ENCODE measurements at regions not wholly inside any gene's neighbourhood (a gene's known extent, or its start where the extent isn't known, plus 50 kb on each side); places are given as distances from the start of the nearest gene placed in this dataset.

- H3K27ac ChIP-seq, result no peak overlapping the region
- TF ChIP-seq NFE2L2 (conservative IDR thresholded peaks at IDR 0.05; ENCODE audit: low read length), result no peak
- TF ChIP-seq, protein P1, sequence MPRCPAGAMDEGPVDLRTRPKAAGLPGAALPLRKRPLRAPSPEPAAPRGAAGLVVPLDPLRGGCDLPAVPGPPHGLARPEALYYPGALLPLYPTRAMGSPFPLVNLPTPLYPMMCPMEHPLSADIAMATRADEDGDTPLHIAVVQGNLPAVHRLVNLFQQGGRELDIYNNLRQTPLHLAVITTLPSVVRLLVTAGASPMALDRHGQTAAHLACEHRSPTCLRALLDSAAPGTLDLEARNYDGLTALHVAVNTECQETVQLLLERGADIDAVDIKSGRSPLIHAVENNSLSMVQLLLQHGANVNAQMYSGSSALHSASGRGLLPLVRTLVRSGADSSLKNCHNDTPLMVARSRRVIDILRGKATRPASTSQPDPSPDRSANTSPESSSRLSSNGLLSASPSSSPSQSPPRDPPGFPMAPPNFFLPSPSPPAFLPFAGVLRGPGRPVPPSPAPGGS (IDR thresholded peaks at IDR 0.05), result no peak
- POLR2A ChIA-PET, result no interaction called here
- CTCF ChIA-PET, result interaction anchor here (1.2 to 1.5 kb wide), 2 partner anchors 13 to 338 kb away, joined by 3 read pairs; no protein-coding TSS in a partner anchor
- ATAC-seq (no peak), FAIRE-seq (no peak), DNase-seq (ENCODE audit: low read depth in 1 of 2, low spot score in 1 of 2) (no peak)
- H3K4me3 ChIP-seq, result no peak overlapping the region
- peaks cover 8% of the 10 kb centered on the region; the same call in 1 of the 3 replicates for H3K9me3 ChIP-seq
- no peaks in the 10 kb centered on the region for H3K4me1 ChIP-seq
- H3K4me2 ChIP-seq, result no peak overlapping the region
Observed at GRCh38 chr3:22901684-22902083, 301.4 kb upstream of the UBE2E2 start.

DNA sequence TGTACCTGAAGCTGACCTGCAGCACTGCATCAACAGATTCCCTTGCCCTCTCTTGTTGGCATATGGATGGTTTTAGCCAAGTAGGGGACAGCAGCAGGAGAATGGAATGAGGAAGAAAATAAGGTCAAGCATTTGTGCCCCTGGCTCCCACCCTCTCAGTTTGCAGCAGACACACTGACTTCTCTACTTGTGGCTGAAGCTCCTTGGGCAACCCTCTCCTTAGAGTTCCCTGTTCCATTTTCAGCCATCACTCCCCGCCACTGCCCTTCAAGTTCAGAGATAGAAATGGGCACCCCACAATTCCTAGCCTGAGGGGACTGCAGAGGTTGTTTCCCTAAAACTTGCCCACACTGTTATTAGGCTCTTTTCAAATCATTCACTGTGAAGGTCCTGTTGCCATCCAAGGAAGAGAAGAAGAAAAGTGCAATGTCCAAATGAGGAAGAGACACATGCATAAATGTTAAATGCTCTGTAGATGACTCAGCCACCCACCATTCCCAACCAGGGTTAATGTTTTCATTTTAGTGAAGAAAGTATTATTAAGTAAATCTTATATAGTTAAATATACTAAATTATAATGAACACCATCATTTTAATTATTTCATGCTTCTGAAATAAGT, 295.9 kb upstream of the UBE2E2 start:
- Histone ChIP-seq H3K4me2 (no peak overlapping the region), H3K27ac (no peak overlapping the region), H3K4me1 (no peaks in the 10 kb centered on the region), H3K9me3 (no peaks in the 10 kb centered on the region), H3K4me3 (no peak overlapping the region)
- ATAC-seq, result no peak
- no peak for DNase-seq (ENCODE audit: low read depth in 1 of 2, low spot score in 1 of 2)
- FAIRE-seq, result no peak
- WGBS (ENCODE audit: missing lambda C conversion rate), result 7% methylated on average over 1 of the region's 1 CpG
- no peak for TF ChIP-seq RARB (CRISPR knock-in tag; IDR thresholded peaks at IDR 0.05)
- no peak for TF ChIP-seq TFCP2L1 (CRISPR knock-in tag; IDR thresholded peaks at IDR 0.05)
- TF ChIP-seq EP300 (IDR thresholded peaks at IDR 0.05), result no peak
- no peak for TF ChIP-seq HDAC2 (IDR thresholded peaks at IDR 0.05)
- no peak for TF ChIP-seq SMC3 (IDR thresholded peaks at IDR 0.05)
- no peak for TF ChIP-seq HEYL (CRISPR knock-in tag; IDR thresholded peaks at IDR 0.05)
- TF ChIP-seq BHLHE40 (IDR thresholded peaks at IDR 0.05; ENCODE audit: low read depth, low read length), result no peak
- TF ChIP-seq POLR2A (IDR thresholded peaks at IDR 0.05; ENCODE audit: low read length), result no peak
- TF ChIP-seq, protein P1 (IDR thresholded peaks at IDR 0.05), result no peak
- no peak for TF ChIP-seq FOSL2 (IDR thresholded peaks at IDR 0.05)
- no peak for TF ChIP-seq FOSL2 (CRISPR knock-in tag; IDR thresholded peaks at IDR 0.05)
- no peak for TF ChIP-seq KDM5A (IDR thresholded peaks at IDR 0.05)
- TF ChIP-seq GATA3 (IDR thresholded peaks at IDR 0.05; ENCODE audit: borderline replicate concordance), result no peak
- TF ChIP-seq MYC (IDR thresholded peaks at IDR 0.05; ENCODE audit: borderline replicate concordance, low read length), result no peak
- no peak for TF ChIP-seq HOXB13 (CRISPR knock-in tag; IDR thresholded peaks at IDR 0.05; ENCODE audit: low read depth)
- TF ChIP-seq E2F6 (IDR thresholded peaks at IDR 0.05; ENCODE audit: borderline replicate concordance, low read depth), result no peak
- no peak for TF ChIP-seq PHF8 (IDR thresholded peaks at IDR 0.05; ENCODE audit: borderline replicate concordance, low read depth)
- no peak for TF ChIP-seq RCOR1 (IDR thresholded peaks at IDR 0.05; ENCODE audit: low read depth, low read length)
- TF ChIP-seq ZFP36 (IDR thresholded peaks at IDR 0.05; ENCODE audit: borderline replicate concordance, partially characterized antibody), result no peak
- no peak for TF ChIP-seq NFE2L2 (conservative IDR thresholded peaks at IDR 0.05; ENCODE audit: low read length)
- no peak for TF ChIP-seq HOXA7 (CRISPR knock-in tag; IDR thresholded peaks at IDR 0.05)
- CTCF ChIA-PET, result no interaction called here
- POLR2A ChIA-PET, result no interaction called here

DNA sequence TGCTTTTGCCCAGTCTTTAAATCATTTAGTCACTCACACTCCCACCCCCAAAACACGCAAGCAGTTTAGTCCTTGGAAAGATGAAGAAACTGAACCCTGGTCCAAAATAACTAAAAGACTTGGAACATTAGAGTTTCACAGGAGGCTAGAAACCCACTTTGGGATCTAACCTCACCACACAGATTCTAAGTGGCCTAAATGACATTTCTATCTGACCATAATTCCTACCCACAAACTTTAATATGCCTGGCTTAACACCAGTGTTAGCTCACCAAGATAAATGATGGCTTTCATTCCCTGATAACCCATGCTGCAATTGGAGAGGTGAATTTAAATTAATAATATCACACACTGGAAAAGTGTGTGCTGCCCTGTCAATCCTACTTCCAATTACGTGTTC, 295.3 kb upstream of the UBE2E2 start:
- ATAC-seq, result no peak

More for the DNA sequence above, 295.3 kb upstream of the UBE2E2 start:
- no peak for TF ChIP-seq ATOH8 (CRISPR knock-in tag; IDR thresholded peaks at IDR 0.05; ENCODE audit: low read depth)
- no peak for TF ChIP-seq POLR2AphosphoS2 (conservative IDR thresholded peaks at IDR 0.05; ENCODE audit: low read length)
- no peak for TF ChIP-seq JUNB (IDR thresholded peaks at IDR 0.05)
- no peak for TF ChIP-seq FOSL2 (IDR thresholded peaks at IDR 0.05)
- no peak for TF ChIP-seq FOSL2 (CRISPR knock-in tag; IDR thresholded peaks at IDR 0.05)
- TF ChIP-seq, protein P2, sequence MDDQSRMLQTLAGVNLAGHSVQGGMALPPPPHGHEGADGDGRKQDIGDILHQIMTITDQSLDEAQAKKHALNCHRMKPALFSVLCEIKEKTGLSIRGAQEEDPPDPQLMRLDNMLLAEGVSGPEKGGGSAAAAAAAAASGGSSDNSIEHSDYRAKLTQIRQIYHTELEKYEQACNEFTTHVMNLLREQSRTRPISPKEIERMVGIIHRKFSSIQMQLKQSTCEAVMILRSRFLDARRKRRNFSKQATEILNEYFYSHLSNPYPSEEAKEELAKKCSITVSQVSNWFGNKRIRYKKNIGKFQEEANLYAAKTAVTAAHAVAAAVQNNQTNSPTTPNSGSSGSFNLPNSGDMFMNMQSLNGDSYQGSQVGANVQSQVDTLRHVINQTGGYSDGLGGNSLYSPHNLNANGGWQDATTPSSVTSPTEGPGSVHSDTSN (IDR thresholded peaks at IDR 0.05), result no peak
- no peak for TF ChIP-seq KDM5A (IDR thresholded peaks at IDR 0.05)
- TF ChIP-seq RCOR1 (IDR thresholded peaks at IDR 0.05; ENCODE audit: low read depth, low read length), result no peak
- no peak for TF ChIP-seq CBX8 (IDR thresholded peaks at IDR 0.05)
- no peak for TF ChIP-seq CTCF (IDR thresholded peaks at IDR 0.05)
- TF ChIP-seq HEYL (CRISPR knock-in tag; IDR thresholded peaks at IDR 0.05), result no peak
- FAIRE-seq (no peak), DNase-seq (ENCODE audit: low read depth in 1 of 2, low spot score in 1 of 2) (no peak)
- Histone ChIP-seq H3K4me2 (no peak overlapping the region), H3K27ac (no peak overlapping the region), H3K9me3 (no peaks in the 10 kb centered on the region), H3K4me1 (no peaks in the 10 kb centered on the region), H3K4me3 (no peak overlapping the region)
- ChIA-PET CTCF (no interaction called here), POLR2A (no interaction called here)
- 29% methylated on average over 2 of the region's 2 CpGs for WGBS (ENCODE audit: missing lambda C conversion rate)
